HG03108 (cell line): ENCODE measurements at regions not wholly inside any gene's neighbourhood (a gene's known extent, or its start where the extent isn't known, plus 50 kb on each side); places are given as distances from the start of the nearest gene placed in this dataset.

ENCODE experiments used
- ATAC-seq: cut with Tn5 transposase; IDR thresholded peaks from one replicate; pipeline ENCODE4 v1.9.1; 2021; ENCODE audit warnings: moderate library complexity; ENCODE audit not compliant: unreplicated experiment

GRCh38 chr13:64866331-64866730 is 2363.8 kb downstream of the PCDH9 start:
- ATAC-seq = no peak

- ATAC-seq = no peak
These were observed 2374.6 kb downstream of the PCDH9 start for GRCh38 chr13:64855506-64855905.

- ATAC-seq = no peak
These were observed 2380.1 kb downstream of the PCDH9 start for GRCh38 chr13:64850017-64850416.

- ATAC-seq = no peak
These were observed 2380.9 kb downstream of the PCDH9 start for GRCh38 chr13:64849196-64849595.

- no peak for ATAC-seq
These were observed 2382.4 kb downstream of the PCDH9 start for GRCh38 chr13:64847767-64848166.

GRCh38 chr13:64845110-64845509 is 2385.0 kb downstream of the PCDH9 start:
- no peak for ATAC-seq

GRCh38 chr13:64819081-64819480 is 2411.1 kb downstream of the PCDH9 start:
- no peak for ATAC-seq

- ATAC-seq = no peak
These were observed 2412.4 kb downstream of the PCDH9 start for GRCh38 chr13:64817691-64818090.

GRCh38 chr13:64810750-64811149 is 2419.4 kb downstream of the PCDH9 start:
- ATAC-seq = no peak

- no peak for ATAC-seq
These were observed 2421.4 kb downstream of the PCDH9 start for GRCh38 chr13:64808704-64809103.

- ATAC-seq = no peak
These were observed 2428.4 kb downstream of the PCDH9 start for GRCh38 chr13:64801768-64802167.

- ATAC-seq = no peak
These were observed 2431.7 kb downstream of the PCDH9 start for GRCh38 chr13:64798422-64798821.

GRCh38 chr13:64793592-64793991 is 2436.5 kb downstream of the PCDH9 start:
- no peak for ATAC-seq

GRCh38 chr13:64793131-64793530 is 2437.0 kb downstream of the PCDH9 start:
- ATAC-seq = no peak

GRCh38 chr13:64791373-64791772 is 2438.8 kb downstream of the PCDH9 start:
- no peak for ATAC-seq

- ATAC-seq = no peak
These were observed 2447.7 kb downstream of the PCDH9 start for GRCh38 chr13:64782466-64782865.

- ATAC-seq = no peak
These were observed 2452.1 kb downstream of the PCDH9 start for GRCh38 chr13:64778002-64778401.

- ATAC-seq = no peak
These were observed 2455.2 kb downstream of the PCDH9 start for GRCh38 chr13:64774915-64775314.

GRCh38 chr13:64770743-64771142 is 2459.4 kb downstream of the PCDH9 start:
- ATAC-seq = no peak

- no peak for ATAC-seq
These were observed 2463.1 kb downstream of the PCDH9 start for GRCh38 chr13:64767054-64767453.

GRCh38 chr13:64765636-64766035 is 2464.5 kb downstream of the PCDH9 start:
- no peak for ATAC-seq

GRCh38 chr13:64758521-64759244 is 2471.5 kb downstream of the PCDH9 start:
- ATAC-seq = no peak

GRCh38 chr13:64756621-64757020 is 2473.5 kb downstream of the PCDH9 start:
- ATAC-seq = no peak
